ENCODE measurements at regions not wholly inside any gene's neighbourhood (a gene's known extent, or its start where the extent isn't known, plus 50 kb on each side); places are given as distances from the start of the nearest gene placed in this dataset.

DNA sequence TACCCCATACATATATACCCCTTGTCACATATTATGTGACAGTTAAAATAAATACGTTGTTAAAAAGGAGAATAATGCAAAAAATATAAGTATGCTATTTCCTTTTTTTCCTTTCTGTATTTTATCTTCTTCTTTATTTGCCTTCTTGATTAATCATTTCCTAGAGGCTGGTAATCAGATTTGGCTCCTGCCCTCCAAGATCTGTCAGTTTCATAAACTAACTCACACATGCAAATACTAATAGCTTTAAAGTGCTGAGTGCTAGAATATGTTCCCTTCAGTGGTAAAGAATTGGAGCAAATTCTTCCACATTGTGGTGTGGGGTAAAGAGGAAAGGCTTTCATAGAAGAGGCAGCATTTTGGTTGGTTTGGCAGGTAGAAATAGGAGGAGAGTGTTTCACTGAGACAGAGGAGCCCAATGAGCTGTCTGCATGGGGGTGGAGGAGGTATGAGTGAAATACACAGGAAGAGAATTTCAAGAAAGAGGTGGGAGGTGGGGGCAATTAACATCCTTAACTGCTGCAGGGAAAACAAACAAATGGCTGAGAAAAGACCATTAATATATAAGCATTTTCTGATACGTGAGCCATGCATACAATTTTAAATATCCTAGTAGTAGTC, 523.9 kb downstream of the BMP2 start:
- H3K9me3 ChIP-seq (ENCODE audit: control insufficient read depth in 1 of 2, low read length in 2 of 2), result no peaks in the 10 kb centered on the region
- H3K36me3 ChIP-seq (ENCODE audit: control insufficient read depth in 1 of 2, insufficient read depth in 2 of 2, low read length in 2 of 2), result no peaks in the 10 kb centered on the region
- no peaks in the 10 kb centered on the region for H3K27me3 ChIP-seq (ENCODE audit: control insufficient read depth in 1 of 2, insufficient read depth in 2 of 2, low read length in 2 of 2)
- H3K4me1 ChIP-seq (ENCODE audit: control insufficient read depth in 1 of 2, insufficient read depth in 2 of 2, low read length in 2 of 2), result no peaks in the 10 kb centered on the region
- no peak overlapping the region for H3K9ac ChIP-seq (ENCODE audit: low read depth in 1 of 2, low read length in 2 of 2)
- no peak overlapping the region for H3K27ac ChIP-seq (ENCODE audit: low read depth, low read length)
- H3K4me3 ChIP-seq (ENCODE audit: low read depth in 1 of 2, low read length in 2 of 2), result no peak overlapping the region

DNA sequence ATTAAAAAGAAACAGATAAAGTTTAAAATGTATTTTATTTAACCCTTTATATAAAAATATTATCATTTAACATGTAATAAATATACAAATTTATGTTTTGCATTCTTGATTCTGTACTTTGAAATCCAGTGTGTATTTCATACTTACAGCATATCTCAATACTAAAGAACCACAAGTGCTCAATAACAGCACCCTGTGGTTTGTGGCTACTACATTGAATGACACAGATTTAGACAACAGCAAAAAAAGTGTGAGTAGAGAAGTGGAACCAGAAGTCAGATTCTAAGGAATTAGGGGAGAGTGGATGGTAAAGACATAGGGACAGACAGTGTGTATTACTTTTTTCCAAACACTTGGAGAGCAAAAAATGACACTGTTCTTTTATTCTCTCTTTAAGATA, 524.5 kb downstream of the BMP2 start:
- no peak overlapping the region for H3K27ac ChIP-seq (ENCODE audit: low read depth, low read length)
- no peaks in the 10 kb centered on the region for H3K27me3 ChIP-seq (ENCODE audit: control insufficient read depth in 1 of 2, insufficient read depth in 2 of 2, low read length in 2 of 2)
- H3K4me1 ChIP-seq (ENCODE audit: control insufficient read depth in 1 of 2, insufficient read depth in 2 of 2, low read length in 2 of 2), result no peaks in the 10 kb centered on the region
- H3K36me3 ChIP-seq (ENCODE audit: control insufficient read depth in 1 of 2, insufficient read depth in 2 of 2, low read length in 2 of 2), result no peaks in the 10 kb centered on the region
- no peaks in the 10 kb centered on the region for H3K9me3 ChIP-seq (ENCODE audit: control insufficient read depth in 1 of 2, low read length in 2 of 2)
- H3K9ac ChIP-seq (ENCODE audit: low read depth in 1 of 2, low read length in 2 of 2), result no peak overlapping the region
- no peak overlapping the region for H3K4me3 ChIP-seq (ENCODE audit: low read depth in 1 of 2, low read length in 2 of 2)

DNA sequence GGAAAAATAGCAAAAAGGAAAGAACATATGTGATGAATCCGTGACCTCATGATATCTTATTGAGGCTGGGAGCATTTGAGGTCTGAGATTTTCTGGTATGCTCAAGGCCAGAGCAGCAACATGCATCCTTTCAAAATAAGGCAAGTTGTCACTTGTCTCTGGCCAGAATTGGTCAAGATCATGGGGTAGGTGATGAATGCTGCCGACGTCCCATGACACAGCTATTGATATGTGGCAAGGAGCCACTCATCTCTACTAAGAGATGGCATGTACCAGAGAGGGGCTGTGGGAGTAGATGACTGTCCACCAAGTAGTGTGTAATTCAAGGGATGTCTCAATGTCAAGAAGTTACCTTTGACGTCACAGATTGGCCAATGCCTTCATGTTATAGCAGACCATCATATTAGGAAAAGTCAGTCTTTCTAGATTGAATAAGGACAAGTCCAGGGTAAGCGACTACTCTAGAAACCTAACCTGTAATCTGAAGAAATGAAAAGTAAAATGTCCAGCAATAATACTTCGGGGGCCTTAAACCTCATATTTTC, 527.4 kb downstream of the BMP2 start:
- Histone ChIP-seq H3K27me3 (ENCODE audit: control insufficient read depth in 1 of 2, insufficient read depth in 2 of 2, low read length in 2 of 2) (no peaks in the 10 kb centered on the region), H3K9me3 (ENCODE audit: control insufficient read depth in 1 of 2, low read length in 2 of 2) (no peaks in the 10 kb centered on the region), H3K36me3 (ENCODE audit: control insufficient read depth in 1 of 2, insufficient read depth in 2 of 2, low read length in 2 of 2) (no peaks in the 10 kb centered on the region), H3K9ac (ENCODE audit: low read depth in 1 of 2, low read length in 2 of 2) (no peak overlapping the region), H3K4me3 (ENCODE audit: low read depth in 1 of 2, low read length in 2 of 2) (no peak overlapping the region), H3K4me1 (ENCODE audit: control insufficient read depth in 1 of 2, insufficient read depth in 2 of 2, low read length in 2 of 2) (no peaks in the 10 kb centered on the region), H3K27ac (ENCODE audit: low read depth, low read length) (no peak overlapping the region)

DNA sequence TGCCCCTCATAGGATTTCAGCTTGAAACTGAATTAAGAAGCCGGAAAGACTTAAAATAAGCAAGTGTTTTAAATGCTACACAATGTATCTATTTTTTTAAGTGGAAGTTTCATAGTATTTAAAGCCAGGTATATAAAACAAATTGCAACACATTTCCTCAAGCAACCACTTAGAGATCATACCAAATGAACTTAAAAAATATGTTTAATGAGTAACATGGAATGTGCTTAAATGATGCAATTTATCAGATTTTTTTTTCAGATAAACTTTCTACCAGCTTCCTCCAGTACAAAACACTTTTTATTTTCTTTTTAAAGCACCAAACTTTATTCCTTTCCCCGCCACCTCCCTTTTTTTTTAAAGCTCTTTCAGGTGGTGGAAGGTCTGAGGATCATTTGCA, 534.3 kb downstream of the BMP2 start:
- H3K27ac ChIP-seq (ENCODE audit: low read depth, low read length), result no peak overlapping the region
- no peaks in the 10 kb centered on the region for H3K9me3 ChIP-seq (ENCODE audit: control insufficient read depth in 1 of 2, low read length in 2 of 2)
- no peaks in the 10 kb centered on the region for H3K36me3 ChIP-seq (ENCODE audit: control insufficient read depth in 1 of 2, insufficient read depth in 2 of 2, low read length in 2 of 2)
- no peak overlapping the region for H3K4me3 ChIP-seq (ENCODE audit: low read depth in 1 of 2, low read length in 2 of 2)
- no peaks in the 10 kb centered on the region for H3K27me3 ChIP-seq (ENCODE audit: control insufficient read depth in 1 of 2, insufficient read depth in 2 of 2, low read length in 2 of 2)
- H3K9ac ChIP-seq (ENCODE audit: low read depth in 1 of 2, low read length in 2 of 2), result no peak overlapping the region
- no peaks in the 10 kb centered on the region for H3K4me1 ChIP-seq (ENCODE audit: control insufficient read depth in 1 of 2, insufficient read depth in 2 of 2, low read length in 2 of 2)

DNA sequence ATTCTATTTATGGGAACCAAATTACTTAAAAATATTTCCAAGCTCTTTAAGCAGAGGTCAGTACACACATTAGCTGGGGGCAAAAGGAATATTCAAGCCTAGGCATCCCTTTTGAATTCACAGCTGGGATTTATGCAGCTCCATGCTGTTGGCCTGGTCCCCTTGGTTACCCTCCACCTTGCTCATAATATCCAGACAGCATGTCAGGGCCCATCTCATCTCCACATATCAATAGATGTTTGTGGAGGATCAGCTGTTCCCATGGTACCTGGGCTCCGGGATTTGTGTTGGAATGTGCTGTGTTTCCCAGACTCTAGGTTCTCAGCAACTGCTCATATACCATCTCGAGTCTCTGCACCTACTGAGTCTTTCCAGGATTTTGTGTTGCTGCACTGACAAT, 534.8 kb downstream of the BMP2 start:
- Histone ChIP-seq H3K27me3 (ENCODE audit: control insufficient read depth in 1 of 2, insufficient read depth in 2 of 2, low read length in 2 of 2) (no peaks in the 10 kb centered on the region), H3K36me3 (ENCODE audit: control insufficient read depth in 1 of 2, insufficient read depth in 2 of 2, low read length in 2 of 2) (no peaks in the 10 kb centered on the region), H3K9ac (ENCODE audit: low read depth in 1 of 2, low read length in 2 of 2) (no peak overlapping the region), H3K4me3 (ENCODE audit: low read depth in 1 of 2, low read length in 2 of 2) (no peak overlapping the region), H3K4me1 (ENCODE audit: control insufficient read depth in 1 of 2, insufficient read depth in 2 of 2, low read length in 2 of 2) (no peaks in the 10 kb centered on the region), H3K9me3 (ENCODE audit: control insufficient read depth in 1 of 2, low read length in 2 of 2) (no peaks in the 10 kb centered on the region), H3K27ac (ENCODE audit: low read depth, low read length) (no peak overlapping the region)

DNA sequence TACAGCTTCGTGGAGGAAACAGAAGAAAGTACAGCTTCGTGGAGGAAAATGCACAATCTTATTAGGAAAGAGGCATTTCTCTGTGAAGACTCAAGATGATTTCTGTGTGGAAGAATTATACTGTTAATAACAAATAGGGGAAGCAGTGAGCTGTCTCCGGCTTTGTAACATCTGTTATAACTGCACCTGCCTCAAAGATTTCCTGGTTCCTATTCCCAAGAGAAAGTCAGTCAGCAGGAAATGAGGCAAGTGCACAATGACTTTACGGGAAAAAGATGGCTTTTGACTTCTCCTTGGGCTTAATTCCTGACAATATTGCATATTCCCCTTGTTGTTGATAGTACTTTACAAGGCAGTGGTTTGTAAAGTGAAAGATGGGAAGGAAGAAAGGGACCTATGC, 538.5 kb downstream of the BMP2 start:
- H3K9ac ChIP-seq (ENCODE audit: low read depth in 1 of 2, low read length in 2 of 2), result no peak overlapping the region
- no peaks in the 10 kb centered on the region for H3K36me3 ChIP-seq (ENCODE audit: control insufficient read depth in 1 of 2, insufficient read depth in 2 of 2, low read length in 2 of 2)
- no peak overlapping the region for H3K4me3 ChIP-seq (ENCODE audit: low read depth in 1 of 2, low read length in 2 of 2)
- no peaks in the 10 kb centered on the region for H3K9me3 ChIP-seq (ENCODE audit: control insufficient read depth in 1 of 2, low read length in 2 of 2)
- no peak overlapping the region for H3K27ac ChIP-seq (ENCODE audit: low read depth, low read length)
- no peaks in the 10 kb centered on the region for H3K27me3 ChIP-seq (ENCODE audit: control insufficient read depth in 1 of 2, insufficient read depth in 2 of 2, low read length in 2 of 2)
- H3K4me1 ChIP-seq (ENCODE audit: control insufficient read depth in 1 of 2, insufficient read depth in 2 of 2, low read length in 2 of 2), result no peaks in the 10 kb centered on the region

DNA sequence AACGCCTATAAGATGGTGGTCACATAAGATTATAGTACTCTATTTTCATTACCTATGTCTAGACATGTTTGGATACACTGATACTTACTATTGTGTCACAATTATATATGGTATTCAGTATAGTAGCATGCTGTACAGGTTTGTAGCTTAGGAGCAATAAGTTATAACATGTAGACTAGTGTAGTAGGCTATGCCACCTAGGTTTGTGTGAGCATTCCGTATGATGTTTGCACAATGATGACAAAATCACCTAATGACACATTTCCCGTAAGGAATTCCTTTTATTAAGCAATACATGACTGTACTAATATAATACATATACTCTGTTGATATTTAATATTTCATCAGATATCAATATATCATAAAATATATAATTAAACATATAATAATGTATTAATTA, 540.7 kb downstream of the BMP2 start:
- H3K4me1 ChIP-seq (ENCODE audit: control insufficient read depth in 1 of 2, insufficient read depth in 2 of 2, low read length in 2 of 2), result no peaks in the 10 kb centered on the region
- H3K27me3 ChIP-seq (ENCODE audit: control insufficient read depth in 1 of 2, insufficient read depth in 2 of 2, low read length in 2 of 2), result no peaks in the 10 kb centered on the region
- H3K27ac ChIP-seq (ENCODE audit: low read depth, low read length), result no peak overlapping the region
- H3K4me3 ChIP-seq (ENCODE audit: low read depth in 1 of 2, low read length in 2 of 2), result no peak overlapping the region
- H3K36me3 ChIP-seq (ENCODE audit: control insufficient read depth in 1 of 2, insufficient read depth in 2 of 2, low read length in 2 of 2), result no peaks in the 10 kb centered on the region
- no peak overlapping the region for H3K9ac ChIP-seq (ENCODE audit: low read depth in 1 of 2, low read length in 2 of 2)
- H3K9me3 ChIP-seq (ENCODE audit: control insufficient read depth in 1 of 2, low read length in 2 of 2), result no peaks in the 10 kb centered on the region

DNA sequence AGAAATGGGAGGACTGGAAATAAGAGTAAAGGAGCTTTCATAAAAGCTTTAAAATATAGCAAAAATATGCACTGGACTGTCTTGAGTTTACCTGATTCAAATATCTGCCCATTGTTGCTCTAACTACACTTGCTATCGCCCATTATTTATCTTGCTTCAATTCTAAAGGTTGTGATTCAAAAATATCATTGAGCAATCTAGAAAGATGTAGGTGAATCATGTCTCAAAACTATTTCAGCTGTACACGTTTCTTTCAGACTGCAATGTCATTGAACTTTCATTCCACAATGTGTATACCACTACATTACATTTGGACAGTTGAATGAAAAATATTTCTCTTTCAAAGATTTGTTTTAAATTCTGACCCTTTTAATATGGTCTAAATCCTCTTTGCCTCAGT, 545.6 kb downstream of the BMP2 start:
- Histone ChIP-seq H3K9ac (ENCODE audit: low read depth in 1 of 2, low read length in 2 of 2) (no peak overlapping the region), H3K4me1 (ENCODE audit: control insufficient read depth in 1 of 2, insufficient read depth in 2 of 2, low read length in 2 of 2) (no peaks in the 10 kb centered on the region), H3K36me3 (ENCODE audit: control insufficient read depth in 1 of 2, insufficient read depth in 2 of 2, low read length in 2 of 2) (no peaks in the 10 kb centered on the region), H3K9me3 (ENCODE audit: control insufficient read depth in 1 of 2, low read length in 2 of 2) (no peaks in the 10 kb centered on the region), H3K4me3 (ENCODE audit: low read depth in 1 of 2, low read length in 2 of 2) (no peak overlapping the region), H3K27me3 (ENCODE audit: control insufficient read depth in 1 of 2, insufficient read depth in 2 of 2, low read length in 2 of 2) (no peaks in the 10 kb centered on the region), H3K27ac (ENCODE audit: low read depth, low read length) (no peak overlapping the region)

DNA sequence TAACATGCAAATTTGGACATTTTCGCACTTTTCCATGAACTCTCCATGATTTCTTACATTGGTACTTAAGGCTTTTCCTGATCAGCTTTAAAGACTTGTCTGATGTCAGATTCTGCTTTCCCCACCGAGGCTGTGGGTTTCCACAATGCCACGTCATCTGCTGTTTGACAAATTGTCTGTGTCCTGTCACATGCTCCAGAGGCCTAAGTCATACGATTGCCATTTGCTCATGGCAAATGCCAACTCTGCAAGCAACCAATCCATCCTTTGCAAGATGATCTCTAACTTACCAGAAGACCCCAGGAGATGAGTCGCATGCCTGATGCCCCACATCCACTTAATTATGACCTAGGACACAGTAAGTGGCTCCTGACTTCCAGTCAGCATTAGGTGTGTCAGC, 556.5 kb downstream of the BMP2 start:
- Histone ChIP-seq H3K27me3 (ENCODE audit: control insufficient read depth in 1 of 2, insufficient read depth in 2 of 2, low read length in 2 of 2) (no peaks in the 10 kb centered on the region), H3K36me3 (ENCODE audit: control insufficient read depth in 1 of 2, insufficient read depth in 2 of 2, low read length in 2 of 2) (no peaks in the 10 kb centered on the region), H3K27ac (ENCODE audit: low read depth, low read length) (no peak overlapping the region), H3K9me3 (ENCODE audit: control insufficient read depth in 1 of 2, low read length in 2 of 2) (no peaks in the 10 kb centered on the region), H3K9ac (ENCODE audit: low read depth in 1 of 2, low read length in 2 of 2) (no peak overlapping the region), H3K4me3 (ENCODE audit: low read depth in 1 of 2, low read length in 2 of 2) (no peak overlapping the region), H3K4me1 (ENCODE audit: control insufficient read depth in 1 of 2, insufficient read depth in 2 of 2, low read length in 2 of 2) (no peaks in the 10 kb centered on the region)

DNA sequence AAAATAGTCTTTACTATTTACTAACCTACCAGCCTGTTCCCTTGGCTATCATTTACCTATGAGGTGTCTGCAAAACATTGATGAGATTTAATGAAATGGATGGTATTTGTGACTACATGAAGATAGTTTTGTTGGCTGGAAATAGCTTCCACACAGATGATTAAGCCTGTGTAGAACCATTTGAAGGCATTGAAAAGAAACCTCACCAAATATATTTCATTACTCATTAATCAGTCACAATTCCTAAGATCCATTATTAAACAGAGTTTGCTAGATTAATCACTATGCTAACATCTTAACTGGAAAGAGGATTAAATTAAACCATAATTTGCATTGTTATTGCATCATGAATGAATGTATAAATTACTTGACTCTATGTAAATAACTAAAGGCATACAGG, 560.3 kb downstream of the BMP2 start:
- no peak overlapping the region for H3K9ac ChIP-seq (ENCODE audit: low read depth in 1 of 2, low read length in 2 of 2)
- no peak overlapping the region for H3K27ac ChIP-seq (ENCODE audit: low read depth, low read length)
- H3K36me3 ChIP-seq (ENCODE audit: control insufficient read depth in 1 of 2, insufficient read depth in 2 of 2, low read length in 2 of 2), result no peaks in the 10 kb centered on the region
- no peaks in the 10 kb centered on the region for H3K9me3 ChIP-seq (ENCODE audit: control insufficient read depth in 1 of 2, low read length in 2 of 2)
- H3K4me3 ChIP-seq (ENCODE audit: low read depth in 1 of 2, low read length in 2 of 2), result no peak overlapping the region
- H3K4me1 ChIP-seq (ENCODE audit: control insufficient read depth in 1 of 2, insufficient read depth in 2 of 2, low read length in 2 of 2), result no peaks in the 10 kb centered on the region
- H3K27me3 ChIP-seq (ENCODE audit: control insufficient read depth in 1 of 2, insufficient read depth in 2 of 2, low read length in 2 of 2), result no peaks in the 10 kb centered on the region

DNA sequence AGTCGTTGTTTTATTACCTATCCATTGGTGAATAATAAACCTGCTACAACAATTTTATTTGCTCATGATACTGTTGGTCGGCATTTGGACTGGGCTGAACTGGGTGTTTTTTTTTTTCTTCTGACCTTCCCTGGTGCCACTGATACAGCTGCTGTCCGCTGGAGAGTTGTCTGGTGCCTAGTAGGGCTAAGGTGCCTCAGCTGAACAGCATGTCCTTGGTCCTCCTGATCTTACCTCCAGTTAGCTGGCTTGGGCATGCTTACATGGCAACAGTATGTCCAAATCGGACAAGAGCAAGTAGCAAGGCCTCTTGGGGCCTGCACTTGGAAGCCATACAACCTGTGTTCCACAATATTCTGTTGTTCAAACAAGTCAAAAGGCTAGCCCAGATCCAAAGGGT, 563.4 kb downstream of the BMP2 start:
- Histone ChIP-seq H3K4me3 (ENCODE audit: low read depth in 1 of 2, low read length in 2 of 2) (no peak overlapping the region), H3K27me3 (ENCODE audit: control insufficient read depth in 1 of 2, insufficient read depth in 2 of 2, low read length in 2 of 2) (no peaks in the 10 kb centered on the region), H3K4me1 (ENCODE audit: control insufficient read depth in 1 of 2, insufficient read depth in 2 of 2, low read length in 2 of 2) (no peaks in the 10 kb centered on the region), H3K27ac (ENCODE audit: low read depth, low read length) (no peak overlapping the region), H3K9ac (ENCODE audit: low read depth in 1 of 2, low read length in 2 of 2) (no peak overlapping the region), H3K36me3 (ENCODE audit: control insufficient read depth in 1 of 2, insufficient read depth in 2 of 2, low read length in 2 of 2) (no peaks in the 10 kb centered on the region), H3K9me3 (ENCODE audit: control insufficient read depth in 1 of 2, low read length in 2 of 2) (no peaks in the 10 kb centered on the region)

Measured in duodenal mucosa (tissue), 2 donors.